Breast epithelium (tissue), 3 donors: ENCODE measurements at regions not wholly inside any gene's neighbourhood (a gene's known extent, or its start where the extent isn't known, plus 50 kb on each side); places are given as distances from the start of the nearest gene placed in this dataset.

Experiments used
- POLR2A ChIP-seq: fragments of 450-650 bp; IDR thresholded peaks from one replicate; pipeline ENCODE4 v1.6.1; 2016; ENCODE audit warnings: antibody characterized with exemption, mild to moderate bottlenecking, moderate library complexity
- TF ChIP-seq, protein P1 (sequence below), 3 donors: fragments of 450-650 bp; IDR thresholded peaks; one replicate each; pipeline ENCODE4 v1.5.1; 2016 to 2017; ENCODE audit warnings: antibody characterized with exemption in 3 of 3, mild to moderate bottlenecking in 3 of 3, moderate library complexity in 3 of 3

DNA sequence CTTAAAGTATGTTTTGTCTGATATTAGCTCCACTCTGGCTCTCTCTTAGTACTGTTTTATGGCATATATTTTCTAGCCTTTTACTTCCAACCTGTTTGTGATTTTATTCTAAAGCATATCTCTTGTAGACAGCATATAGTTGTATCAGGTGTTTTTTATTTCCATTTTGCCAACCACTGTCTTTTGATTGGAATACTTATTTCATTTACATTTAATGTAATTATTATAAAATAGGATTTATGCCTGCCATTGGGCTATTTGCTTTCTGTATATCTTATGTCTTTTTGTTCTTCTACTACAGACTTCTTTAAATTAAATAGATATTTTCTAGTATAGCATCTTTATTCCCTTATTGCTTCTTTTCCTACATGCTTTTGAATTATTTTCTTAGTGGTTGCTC is 67.3 kb downstream of the LRRC30 start:
- TF ChIP-seq, protein P1, sequence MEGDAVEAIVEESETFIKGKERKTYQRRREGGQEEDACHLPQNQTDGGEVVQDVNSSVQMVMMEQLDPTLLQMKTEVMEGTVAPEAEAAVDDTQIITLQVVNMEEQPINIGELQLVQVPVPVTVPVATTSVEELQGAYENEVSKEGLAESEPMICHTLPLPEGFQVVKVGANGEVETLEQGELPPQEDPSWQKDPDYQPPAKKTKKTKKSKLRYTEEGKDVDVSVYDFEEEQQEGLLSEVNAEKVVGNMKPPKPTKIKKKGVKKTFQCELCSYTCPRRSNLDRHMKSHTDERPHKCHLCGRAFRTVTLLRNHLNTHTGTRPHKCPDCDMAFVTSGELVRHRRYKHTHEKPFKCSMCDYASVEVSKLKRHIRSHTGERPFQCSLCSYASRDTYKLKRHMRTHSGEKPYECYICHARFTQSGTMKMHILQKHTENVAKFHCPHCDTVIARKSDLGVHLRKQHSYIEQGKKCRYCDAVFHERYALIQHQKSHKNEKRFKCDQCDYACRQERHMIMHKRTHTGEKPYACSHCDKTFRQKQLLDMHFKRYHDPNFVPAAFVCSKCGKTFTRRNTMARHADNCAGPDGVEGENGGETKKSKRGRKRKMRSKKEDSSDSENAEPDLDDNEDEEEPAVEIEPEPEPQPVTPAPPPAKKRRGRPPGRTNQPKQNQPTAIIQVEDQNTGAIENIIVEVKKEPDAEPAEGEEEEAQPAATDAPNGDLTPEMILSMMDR (IDR thresholded peaks at IDR 0.05) = no peak
- no peak for TF ChIP-seq POLR2A
